Activated CD8-positive, alpha-beta T cell treated with anti-CD3 and anti-CD28 coated beads for 36 hours (primary cell): ENCODE measurements at regions not wholly inside any gene's neighbourhood (a gene's known extent, or its start where the extent isn't known, plus 50 kb on each side); places are given as distances from the start of the nearest gene placed in this dataset.

ENCODE experiments used
- ATAC-seq: fragments of 200-7000 bp; cut with Tn5 transposase; one replicate; pipeline ENCODE4 v1.10.0; 2021; ENCODE audit warnings: mild to moderate bottlenecking, moderate library complexity
- CTCF ChIA-PET: fragments of 350-600 bp; sonication (Branson Sonifier 250); formaldehyde crosslinking; loops from one replicate; lab custom pipeline; 2021; ENCODE audit warnings: antibody characterized with exemption; lab: Charles Lee
- POLR2A ChIA-PET: fragments of 350-600 bp; sonication (Branson Sonifier 250); formaldehyde crosslinking; loops from one replicate; lab custom pipeline; 2021; ENCODE audit warnings: antibody characterized with exemption; lab: Charles Lee
- DNase-seq: peaks from one replicate; pipeline ENCODE4 v3.0.0-alpha.2; 2020
- H3K27ac Mint-ChIP-seq: one replicate; pipeline ENCODE4 v1.8.0; 2021; ENCODE audit warnings: mild to moderate bottlenecking, mixed read lengths
- H3K27me3 Mint-ChIP-seq: one replicate; pipeline ENCODE4 v1.8.0; 2021; ENCODE audit warnings: mixed read lengths
- H3K36me3 Mint-ChIP-seq: one replicate; pipeline ENCODE4 v1.8.0; 2021; ENCODE audit warnings: low read depth, mixed read lengths
- H3K4me1 Mint-ChIP-seq: one replicate; pipeline ENCODE4 v1.8.0; 2021; ENCODE audit warnings: low read depth, mixed read lengths
- H3K4me3 Mint-ChIP-seq: one replicate; pipeline ENCODE4 v1.8.0; 2021; ENCODE audit warnings: mild to moderate bottlenecking, moderate library complexity, mixed read lengths
- H3K9me3 Mint-ChIP-seq: one replicate; pipeline ENCODE4 v1.8.0; 2021; ENCODE audit warnings: mixed read lengths
- intact Hi-C: fragments of 100-400 bp; cut with micrococcal nuclease; formaldehyde crosslinking; loops from one replicate; pipeline ENCODE4 v1.10.0; 2022
- TF ChIP-seq, protein P1 (sequence below): fragments of 200-600 bp; IDR thresholded peaks from one replicate; pipeline ENCODE4 v1.8.0; 2022; ENCODE audit warnings: antibody characterized with exemption, mild to moderate bottlenecking

DNA sequence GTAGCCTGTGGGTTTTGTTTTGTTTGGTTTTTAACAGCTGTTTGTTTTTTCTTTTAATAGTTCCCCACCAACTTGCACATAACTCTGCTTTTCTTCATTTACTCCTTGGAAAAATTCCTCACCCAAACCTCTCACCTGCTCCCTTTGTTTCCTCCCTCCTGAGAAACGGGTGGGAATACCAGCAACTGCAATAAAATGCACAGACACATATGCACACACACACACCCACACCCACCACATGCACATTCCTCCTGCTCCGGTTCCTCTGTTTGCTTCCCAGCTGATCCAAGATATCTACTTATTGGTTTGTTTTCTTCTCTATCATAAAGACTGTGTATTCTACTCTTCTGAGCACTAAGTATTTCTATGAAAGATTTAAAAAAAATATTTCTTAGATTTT lies 161.1 kb upstream of the EPHA7 start:
- TF ChIP-seq, protein P1, sequence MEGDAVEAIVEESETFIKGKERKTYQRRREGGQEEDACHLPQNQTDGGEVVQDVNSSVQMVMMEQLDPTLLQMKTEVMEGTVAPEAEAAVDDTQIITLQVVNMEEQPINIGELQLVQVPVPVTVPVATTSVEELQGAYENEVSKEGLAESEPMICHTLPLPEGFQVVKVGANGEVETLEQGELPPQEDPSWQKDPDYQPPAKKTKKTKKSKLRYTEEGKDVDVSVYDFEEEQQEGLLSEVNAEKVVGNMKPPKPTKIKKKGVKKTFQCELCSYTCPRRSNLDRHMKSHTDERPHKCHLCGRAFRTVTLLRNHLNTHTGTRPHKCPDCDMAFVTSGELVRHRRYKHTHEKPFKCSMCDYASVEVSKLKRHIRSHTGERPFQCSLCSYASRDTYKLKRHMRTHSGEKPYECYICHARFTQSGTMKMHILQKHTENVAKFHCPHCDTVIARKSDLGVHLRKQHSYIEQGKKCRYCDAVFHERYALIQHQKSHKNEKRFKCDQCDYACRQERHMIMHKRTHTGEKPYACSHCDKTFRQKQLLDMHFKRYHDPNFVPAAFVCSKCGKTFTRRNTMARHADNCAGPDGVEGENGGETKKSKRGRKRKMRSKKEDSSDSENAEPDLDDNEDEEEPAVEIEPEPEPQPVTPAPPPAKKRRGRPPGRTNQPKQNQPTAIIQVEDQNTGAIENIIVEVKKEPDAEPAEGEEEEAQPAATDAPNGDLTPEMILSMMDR: no peak
- no peak overlapping the region for H3K27ac Mint-ChIP-seq
- DNase-seq: no peak
- ATAC-seq: no peak
- no peaks in the 10 kb centered on the region for H3K27me3 Mint-ChIP-seq
- H3K9me3 Mint-ChIP-seq: no peaks in the 10 kb centered on the region
- ChIA-PET CTCF (interaction anchor here (0.9 kb wide), 1 partner anchor 17 kb away, joined by 3 read pairs; no protein-coding TSS in a partner anchor), POLR2A (no interaction called here)
- no peak overlapping the region for H3K4me3 Mint-ChIP-seq
- intact Hi-C loops: no loop called here
- no peaks in the 10 kb centered on the region for H3K36me3 Mint-ChIP-seq
- H3K4me1 Mint-ChIP-seq: no peaks in the 10 kb centered on the region

DNA sequence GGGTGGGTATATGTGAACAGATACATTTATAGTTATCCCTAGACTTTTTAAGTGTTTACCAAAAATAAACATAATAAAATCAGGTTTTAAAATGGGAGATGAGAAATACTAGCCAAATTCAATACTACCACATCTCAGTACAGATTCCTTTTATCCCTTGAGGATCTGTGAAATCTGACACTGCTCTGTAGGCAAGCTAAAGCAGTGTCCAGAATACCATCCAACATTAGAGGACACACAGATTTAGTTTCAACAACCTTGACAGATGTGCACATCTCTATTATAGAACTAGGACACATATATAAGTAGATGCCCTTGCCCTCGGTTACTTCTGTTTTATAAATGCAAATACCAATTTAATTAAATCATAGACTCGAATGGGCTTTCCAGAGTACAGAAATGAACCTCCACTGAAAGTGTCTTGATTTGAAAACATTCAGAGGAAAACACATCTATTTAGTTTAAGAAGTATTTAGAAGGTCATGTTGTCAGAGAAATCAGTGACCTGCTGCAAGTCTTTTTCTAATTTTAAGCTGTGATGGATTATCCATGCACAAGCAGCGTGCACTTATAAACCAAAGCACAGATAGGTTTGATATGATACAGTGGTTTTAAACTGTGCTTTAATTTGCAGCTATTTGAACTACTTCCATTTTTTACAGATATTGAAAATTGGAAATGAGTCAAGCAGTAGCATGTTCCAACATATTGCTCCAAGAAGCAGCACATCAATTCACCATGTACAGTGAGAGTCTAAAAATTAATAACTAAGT lies 156.3 kb upstream of the EPHA7 start:
- H3K27me3 Mint-ChIP-seq: no peaks in the 10 kb centered on the region
- ChIA-PET POLR2A (no interaction called here), CTCF (no interaction called here)
- TF ChIP-seq, protein P1: no peak
- no peaks in the 10 kb centered on the region for H3K4me1 Mint-ChIP-seq
- ATAC-seq (no peak), DNase-seq (no peak)
- no peak overlapping the region for H3K4me3 Mint-ChIP-seq
- intact Hi-C loops: no loop called here
- no peaks in the 10 kb centered on the region for H3K36me3 Mint-ChIP-seq
- H3K27ac Mint-ChIP-seq: no peak overlapping the region
- H3K9me3 Mint-ChIP-seq: no peaks in the 10 kb centered on the region

DNA sequence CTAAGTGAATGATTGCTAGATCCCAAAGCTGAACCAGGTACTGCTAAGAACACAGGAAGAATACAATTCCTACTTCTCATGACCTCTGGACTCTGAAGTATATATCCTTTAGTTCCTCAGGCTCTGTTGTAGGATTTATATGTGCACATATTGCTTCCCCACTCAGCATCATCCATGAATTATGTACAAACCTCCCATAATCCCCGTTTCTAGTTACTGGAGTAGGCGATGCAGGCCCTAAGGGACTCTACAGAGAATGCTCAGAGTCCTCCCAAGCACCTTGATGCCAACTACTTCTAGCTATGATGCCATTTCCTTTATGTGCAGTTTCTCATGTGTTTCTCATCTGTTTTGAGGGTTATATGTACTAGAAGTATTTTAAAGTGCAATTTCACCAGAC lies 154.9 kb upstream of the EPHA7 start:
- no peaks in the 10 kb centered on the region for H3K36me3 Mint-ChIP-seq
- H3K4me3 Mint-ChIP-seq: no peak overlapping the region
- no peaks in the 10 kb centered on the region for H3K27me3 Mint-ChIP-seq
- ChIA-PET POLR2A (no interaction called here), CTCF (no interaction called here)
- intact Hi-C loops: no loop called here
- ATAC-seq: no peak
- no peak for DNase-seq
- no peaks in the 10 kb centered on the region for H3K9me3 Mint-ChIP-seq
- no peaks in the 10 kb centered on the region for H3K4me1 Mint-ChIP-seq
- TF ChIP-seq, protein P1: no peak
- H3K27ac Mint-ChIP-seq: no peak overlapping the region

DNA sequence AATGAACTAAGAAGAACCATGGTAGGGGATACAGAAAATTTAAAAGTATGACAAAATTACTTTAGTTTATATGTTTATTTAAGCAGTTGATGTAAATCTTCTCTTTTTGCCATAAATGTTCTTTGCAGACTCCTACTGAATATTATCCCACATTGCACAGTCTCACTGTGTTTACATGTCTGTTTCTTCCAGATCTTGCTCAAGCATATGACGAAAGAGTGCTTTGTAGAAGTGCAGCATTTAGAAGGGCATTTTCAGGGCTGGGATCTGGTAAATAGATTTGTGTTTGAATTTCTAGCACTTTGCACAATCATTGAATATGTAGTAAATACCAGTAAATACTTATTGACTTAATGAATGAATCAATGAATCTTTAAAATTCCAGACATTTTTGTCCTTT lies 152.0 kb upstream of the EPHA7 start:
- no peak for ATAC-seq
- CTCF ChIA-PET: no interaction called here
- POLR2A ChIA-PET: no interaction called here
- Mint-ChIP-seq H3K36me3 (no peaks in the 10 kb centered on the region), H3K4me1 (no peaks in the 10 kb centered on the region), H3K9me3 (no peaks in the 10 kb centered on the region), H3K27me3 (no peaks in the 10 kb centered on the region), H3K27ac (no peak overlapping the region), H3K4me3 (no peak overlapping the region)
- DNase-seq: no peak
- TF ChIP-seq, protein P1: no peak
- intact Hi-C loops: no loop called here

DNA sequence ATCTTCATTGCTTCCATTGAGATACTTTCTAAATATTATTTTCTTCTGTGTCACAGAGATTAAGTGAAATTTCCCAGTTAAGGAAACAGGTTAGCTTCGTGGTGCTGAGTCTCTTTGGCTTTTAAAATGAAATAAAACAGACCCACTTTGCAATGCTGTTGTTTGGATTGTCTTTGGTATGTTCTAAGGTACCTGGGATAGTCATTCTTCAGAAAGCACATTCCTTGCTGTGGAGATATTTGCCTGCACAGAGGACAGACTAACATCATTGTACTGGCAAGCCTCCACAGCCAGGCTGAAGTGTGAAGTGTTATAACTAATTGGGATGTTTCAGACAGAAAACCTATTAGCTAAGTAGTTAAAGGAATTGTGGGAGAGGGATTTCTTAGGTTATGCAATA lies 148.8 kb upstream of the EPHA7 start:
- ChIA-PET CTCF (no interaction called here), POLR2A (no interaction called here)
- no peak for ATAC-seq
- intact Hi-C loops: no loop called here
- Mint-ChIP-seq H3K36me3 (no peaks in the 10 kb centered on the region), H3K4me3 (no peak overlapping the region), H3K27me3 (no peaks in the 10 kb centered on the region), H3K27ac (no peak overlapping the region), H3K9me3 (no peaks in the 10 kb centered on the region), H3K4me1 (no peaks in the 10 kb centered on the region)
- TF ChIP-seq, protein P1: no peak
- DNase-seq: no peak
